ENCODE measurements at regions not wholly inside any gene's neighbourhood (a gene's known extent, or its start where the extent isn't known, plus 50 kb on each side); places are given as distances from the start of the nearest gene placed in this dataset.

GRCh38 chr1:81259625-81260411 lies 540.9 kb upstream of the ADGRL2 start:
- H3K4me1 Mint-ChIP-seq, result peaks cover 3% of the 10 kb centered on the region
- no peak overlapping the region for H3K4me3 ChIP-seq (ENCODE audit: low read length)
- no peak overlapping the region for H3K9ac ChIP-seq (ENCODE audit: extremely low read depth, low read length, poor library complexity, severe bottlenecking)
- no peak overlapping the region for H3K27ac ChIP-seq (ENCODE audit: low read depth, low read length)
- 90 to 98% methylated on average over 4 to 5 of the region's 6 CpGs for WGBS, 2 experiments (ENCODE audit: insufficient coverage in 1 of 2, insufficient read length in 1 of 2)
- H3K27me3 Mint-ChIP-seq (ENCODE audit: insufficient read depth), result no peaks in the 10 kb centered on the region
- no peaks in the 10 kb centered on the region for H3K27me3 ChIP-seq (ENCODE audit: control insufficient read depth, insufficient read depth, low read length, poor library complexity, severe bottlenecking)
- no peaks in the 10 kb centered on the region for H3K36me3 ChIP-seq (ENCODE audit: control insufficient read depth, insufficient read depth, low read length)
- no peaks in the 10 kb centered on the region for H3K4me1 ChIP-seq (ENCODE audit: control insufficient read depth, insufficient read depth, low read length)
- H3K27ac Mint-ChIP-seq, result no peak overlapping the region
- no peak overlapping the region for H3K4me3 Mint-ChIP-seq
- DNase-seq, result no peak
- no peaks in the 10 kb centered on the region for H3K36me3 Mint-ChIP-seq (ENCODE audit: low read depth)
- no peaks in the 10 kb centered on the region for H3K9me3 ChIP-seq (ENCODE audit: control insufficient read depth, low read length)
- H3K9me3 Mint-ChIP-seq, result no peaks in the 10 kb centered on the region
- TF ChIP-seq CTCF (conservative IDR thresholded peaks at IDR 0.05), result no peak

GRCh38 chr1:81254560-81254959 lies 546.2 kb upstream of the ADGRL2 start:
- Histone ChIP-seq H3K27ac (ENCODE audit: low read depth, low read length) (no peak overlapping the region), H3K36me3 (ENCODE audit: control insufficient read depth, insufficient read depth, low read length) (no peaks in the 10 kb centered on the region), H3K4me1 (ENCODE audit: control insufficient read depth, insufficient read depth, low read length) (no peaks in the 10 kb centered on the region), H3K27me3 (ENCODE audit: control insufficient read depth, insufficient read depth, low read length, poor library complexity, severe bottlenecking) (no peaks in the 10 kb centered on the region), H3K9ac (ENCODE audit: extremely low read depth, low read length, poor library complexity, severe bottlenecking) (no peak overlapping the region), H3K9me3 (ENCODE audit: control insufficient read depth, low read length) (no peaks in the 10 kb centered on the region), H3K4me3 (ENCODE audit: low read length) (no peak overlapping the region)
- no peak overlapping the region for H3K4me3 Mint-ChIP-seq
- H3K36me3 Mint-ChIP-seq (ENCODE audit: low read depth), result no peaks in the 10 kb centered on the region
- peak; percentile 74 for TF ChIP-seq CTCF (conservative IDR thresholded peaks at IDR 0.05)
- H3K27me3 Mint-ChIP-seq (ENCODE audit: insufficient read depth), result no peaks in the 10 kb centered on the region
- 74% methylated on average over 2 of the region's 2 CpGs; no CpG with 5 or more reads in 1 of the 2 experiments for WGBS, 2 experiments (ENCODE audit: insufficient coverage in 1 of 2, insufficient read length in 1 of 2)
- H3K9me3 Mint-ChIP-seq, result no peaks in the 10 kb centered on the region
- H3K4me1 Mint-ChIP-seq, result peaks cover 16% of the 10 kb centered on the region
- peak; percentile 83 for DNase-seq
- no peak overlapping the region for H3K27ac Mint-ChIP-seq

- no peak for DNase-seq
- Mint-ChIP-seq H3K36me3 (ENCODE audit: low read depth) (no peaks in the 10 kb centered on the region), H3K27me3 (ENCODE audit: insufficient read depth) (no peaks in the 10 kb centered on the region), H3K4me1 (peaks cover 21% of the 10 kb centered on the region), H3K9me3 (no peaks in the 10 kb centered on the region), H3K27ac (no peak overlapping the region), H3K4me3 (no peak overlapping the region)
- Histone ChIP-seq H3K36me3 (ENCODE audit: control insufficient read depth, insufficient read depth, low read length) (no peaks in the 10 kb centered on the region), H3K27ac (ENCODE audit: low read depth, low read length) (no peak overlapping the region), H3K27me3 (ENCODE audit: control insufficient read depth, insufficient read depth, low read length, poor library complexity, severe bottlenecking) (no peaks in the 10 kb centered on the region), H3K9ac (ENCODE audit: extremely low read depth, low read length, poor library complexity, severe bottlenecking) (no peak overlapping the region), H3K4me3 (ENCODE audit: low read length) (no peak overlapping the region), H3K9me3 (ENCODE audit: control insufficient read depth, low read length) (no peaks in the 10 kb centered on the region), H3K4me1 (ENCODE audit: control insufficient read depth, insufficient read depth, low read length) (no peaks in the 10 kb centered on the region)
- WGBS, 2 experiments (ENCODE audit: insufficient coverage in 1 of 2, insufficient read length in 1 of 2), result 93 to 96% methylated on average over 2 of the region's 2 CpGs
- TF ChIP-seq CTCF (conservative IDR thresholded peaks at IDR 0.05), result no peak
Observed at GRCh38 chr1:81254068-81254467, 546.7 kb upstream of the ADGRL2 start.

Data from endodermal cell (in vitro differentiated cells).